HepG2 (cell line): ENCODE measurements at regions not wholly inside any gene's neighbourhood (a gene's known extent, or its start where the extent isn't known, plus 50 kb on each side); places are given as distances from the start of the nearest gene placed in this dataset.

Source experiments
- ATAC-seq: fragments of 200-7000 bp; cut with Tn5 transposase; 3 replicates; pipeline ENCODE4 v1.9.1; 2020; ENCODE audit warnings: mild to moderate bottlenecking, moderate library complexity
- BruUV-seq: library from RNA; stranded (reverse); fragments of 400-500 nt; replicated peaks from 2 replicates; lab custom pipeline; 2021; lab: Mats Ljungman, UMichigan
- CTCF ChIA-PET: fragments of 300-600 bp; formaldehyde crosslinking; extraction: SDS; loops from one replicate; lab custom pipeline; 2021; ENCODE audit warnings: low total read pairs, inconsistent platforms, low intra/inter-chr PET ratio; lab: Yijun Ruan, JAX
- POLR2A ChIA-PET: fragments of 350-600 bp; sonication (Branson Sonifier 250); formaldehyde crosslinking; loops from one replicate; lab custom pipeline; 2020; ENCODE audit warnings: antibody characterized with exemption, inconsistent platforms; lab: Yijun Ruan, JAX
- DNase-seq: peaks from one replicate; pipeline ENCODE4 v3.0.0-alpha.2; 2015; ENCODE audit warnings: low spot score
- FAIRE-seq: peaks from 3 replicates; lab custom pipeline; 2011; peaks lifted over from hg19 to GRCh38; lab: Jason Lieb, UNC
- H2AFZ ChIP-seq: one replicate; pipeline ENCODE4 v1.6.1; 2011; ENCODE audit warnings: low read length, inconsistent platforms
- H3K27ac ChIP-seq: fragments of 300-600 bp; 3 replicates; pipeline ENCODE4 v1.8.0; 2011; ENCODE audit warnings: mixed run types, mild to moderate bottlenecking, mixed read lengths, low read length, inconsistent platforms; ENCODE audit not compliant: insufficient read depth; ENCODE audit errors: extremely low read length
- H3K27me3 ChIP-seq, 2 experiments: fragments of 200-600 bp in 1 of 2; 2 replicates in 1 of 2; 3 replicates in 1 of 2; pipeline versions ENCODE4 v1.6.0 to v1.8.0; 2011; ENCODE audit warnings: low read length in 2 of 2, mild to moderate bottlenecking in 2 of 2, moderate library complexity in 2 of 2, inconsistent platforms in 1 of 2; ENCODE audit not compliant: insufficient read depth in 2 of 2, control insufficient read depth in 1 of 2
- H3K36me3 ChIP-seq, 2 experiments: fragments of 200-600 bp in 1 of 2; replicated peaks in 1 of 2; 2 replicates in 1 of 2; 3 replicates in 1 of 2; pipeline versions ENCODE4 v1.5.1 to v1.8.0; 2011; ENCODE audit warnings: low read length in 2 of 2, inconsistent platforms in 1 of 2; ENCODE audit not compliant: insufficient read depth in 2 of 2, control insufficient read depth in 1 of 2
- H3K4me1 ChIP-seq: 2 replicates; pipeline ENCODE4 v1.5.1; 2012; ENCODE audit warnings: low read length, inconsistent platforms; ENCODE audit not compliant: insufficient read depth
- H3K4me2 ChIP-seq: 2 replicates; pipeline ENCODE4 v1.6.0; 2011; ENCODE audit warnings: low read depth, low read length, inconsistent platforms
- H3K4me3 ChIP-seq, 3 experiments: fragments of 200-600 bp in 1 of 3; sonication (generic), shearing (Covaris generic) in 1 of 3; replicated peaks in 1 of 3; 2 replicates each; pipeline ENCODE4 v1.5.1; 2011 to 2016; ENCODE audit warnings: low read length in 3 of 3, inconsistent platforms in 2 of 3, low read depth in 2 of 3, mild to moderate bottlenecking in 2 of 3, control low read depth in 1 of 3, mixed read lengths in 1 of 3; ENCODE audit not compliant: insufficient read depth in 1 of 3
- H3K79me2 ChIP-seq: one replicate; pipeline ENCODE4 v1.6.1; 2011; ENCODE audit warnings: low read length, inconsistent platforms; ENCODE audit not compliant: insufficient read depth
- H3K9ac ChIP-seq: 2 replicates; pipeline ENCODE4 v1.6.0; 2011; ENCODE audit warnings: mild to moderate bottlenecking, low read depth, low read length, inconsistent platforms; ENCODE audit not compliant: insufficient read depth
- H3K9me3 ChIP-seq: 2 replicates; pipeline ENCODE4 v1.5.1; 2012; ENCODE audit warnings: mild to moderate bottlenecking, low read length
- H4K20me1 ChIP-seq: 2 replicates; pipeline ENCODE4 v1.6.0; 2011; ENCODE audit warnings: inconsistent platforms, mild to moderate bottlenecking, low read length, moderate library complexity; ENCODE audit not compliant: insufficient read depth
- CHD2 ChIP-seq: IDR thresholded peaks from 2 replicates; pipeline ENCODE4 v1.6.1; 2011; ENCODE audit warnings: low read depth, low read length, improper control_type of control experiment
- DPF2 ChIP-seq: sonication (generic); formaldehyde crosslinking; IDR thresholded peaks from 2 replicates; pipeline ENCODE4 v1.4.0; 2020; ENCODE audit warnings: mild to moderate bottlenecking, low read depth, missing genetic modification reagents, borderline replicate concordance
- ISX ChIP-seq: sonication (generic); formaldehyde crosslinking; conservative IDR thresholded peaks from 2 replicates; pipeline ENCODE4 v1.5.0; 2020; ENCODE audit warnings: missing genetic modification reagents
- KLF12 ChIP-seq: sonication (generic); formaldehyde crosslinking; IDR thresholded peaks from 2 replicates; pipeline ENCODE4 v1.4.0; 2020; ENCODE audit warnings: missing genetic modification reagents, borderline replicate concordance
- NCOA5 ChIP-seq: sonication (generic); formaldehyde crosslinking; IDR thresholded peaks from 2 replicates; pipeline ENCODE4 v1.4.0; 2020; ENCODE audit warnings: missing genetic modification reagents
- NFKBIZ ChIP-seq: IDR thresholded peaks from 2 replicates; pipeline ENCODE4 v1.6.1; 2018; ENCODE audit warnings: missing genetic modification reagents, missing compliant biosample characterization
- RAD21 ChIP-seq: fragments of 450-650 bp; formaldehyde crosslinking; IDR thresholded peaks from 2 replicates; pipeline ENCODE4 v1.5.0; 2020; ENCODE audit warnings: mild to moderate bottlenecking
- SETDB1 ChIP-seq: sonication (generic); formaldehyde crosslinking; IDR thresholded peaks from 2 replicates; pipeline ENCODE4 v1.5.1; 2020; ENCODE audit warnings: missing genetic modification reagents, mild to moderate bottlenecking, borderline replicate concordance
- TCF7L2 ChIP-seq: IDR thresholded peaks from 2 replicates; pipeline ENCODE4 v1.6.1; 2011; ENCODE audit warnings: mild to moderate bottlenecking, low read depth, low read length, moderate library complexity
- THRA ChIP-seq: sonication (generic); formaldehyde crosslinking; IDR thresholded peaks from 2 replicates; pipeline ENCODE4 v1.4.0; 2020; ENCODE audit warnings: missing genetic modification reagents, borderline replicate concordance
- ZBTB4 ChIP-seq: sonication (generic); formaldehyde crosslinking; IDR thresholded peaks from 2 replicates; pipeline ENCODE4 v1.4.0; 2020; ENCODE audit warnings: missing genetic modification reagents, mild to moderate bottlenecking, borderline replicate concordance
- ZBTB7A ChIP-seq: sonication (generic); formaldehyde crosslinking; IDR thresholded peaks from 2 replicates; pipeline ENCODE4 v1.8.0; 2022; ENCODE audit warnings: mild to moderate bottlenecking, missing genetic modification reagents
- ZFP90 ChIP-seq: sonication (generic); formaldehyde crosslinking; IDR thresholded peaks from 2 replicates; pipeline ENCODE4 v1.8.0; 2022; ENCODE audit warnings: missing genetic modification reagents, mild to moderate bottlenecking, inconsistent platforms, borderline replicate concordance
- ZNF205 ChIP-seq: IDR thresholded peaks from 2 replicates; pipeline ENCODE4 v1.6.1; 2018; ENCODE audit warnings: missing biosample characterization, missing genetic modification reagents
- ZNF776 ChIP-seq: sonication (generic); formaldehyde crosslinking; IDR thresholded peaks from 2 replicates; pipeline ENCODE4 v1.4.0; 2020; ENCODE audit warnings: mild to moderate bottlenecking, missing genetic modification reagents
- WGBS: methylation state at CpG from one replicate; pipeline ENCODE4 v1.1.6; 2017; ENCODE audit warnings: low lambda C conversion rate; 5-methylcytosine and 5-hydroxymethylcytosine counted together
- in situ Hi-C: cut with HindIII; loops from 2 replicates; pipeline ENCODE4 v1.10.0; 2017; ENCODE audit warnings: low pct_unique_long_range_greater_than_20kb; ENCODE audit not compliant: extremely low pct_ligation_motif_present
- intact Hi-C: fragments of 100-400 bp; cut with micrococcal nuclease; formaldehyde crosslinking; loops from one replicate; pipeline ENCODE4 v1.10.0; 2022; ENCODE audit not compliant: unreplicated experiment

GRCh38 chr2:123816928-123817327 lies 208.2 kb upstream of the CNTNAP5 start:
- H3K9me3 ChIP-seq: peaks cover 95% of the 10 kb centered on the region
- no peak overlapping the region for H2AFZ ChIP-seq
- DNase-seq (no peak), ATAC-seq (no peak), FAIRE-seq (no peak)
- no peaks in the 10 kb centered on the region for H3K36me3 ChIP-seq
- no peak overlapping the region for H3K27ac ChIP-seq
- H3K4me1 ChIP-seq: no peaks in the 10 kb centered on the region
- no peaks in the 10 kb centered on the region for H4K20me1 ChIP-seq
- H3K4me3 ChIP-seq: no peak overlapping the region
- TF ChIP-seq ZBTB7A (CRISPR knock-in tag) (no peak), ZNF205 (no peak), ISX (CRISPR knock-in tag) (no peak)
- in situ Hi-C loops (no loop called here), intact Hi-C loops (no loop called here)
- POLR2A ChIA-PET: no interaction called here
- BruUV-seq: no TSS peak
- no peaks in the 10 kb centered on the region for H3K79me2 ChIP-seq
- H3K27me3 ChIP-seq: no peaks in the 10 kb centered on the region
- no peak overlapping the region for H3K4me2 ChIP-seq
- no peak overlapping the region for H3K9ac ChIP-seq
- CTCF ChIA-PET: no interaction called here

GRCh38 chr2:123826729-123827271 lies 198.3 kb upstream of the CNTNAP5 start:
- Histone ChIP-seq H2AFZ (no peak overlapping the region), H3K9me3 (peaks cover 91% of the 10 kb centered on the region), H3K27ac (no peak overlapping the region), H3K36me3 (no peaks in the 10 kb centered on the region), H3K9ac (no peak overlapping the region), H3K4me3 (no peak overlapping the region), H3K79me2 (no peaks in the 10 kb centered on the region), H3K4me1 (no peaks in the 10 kb centered on the region), H3K27me3 (no peaks in the 10 kb centered on the region), H3K4me2 (no peak overlapping the region), H4K20me1 (no peaks in the 10 kb centered on the region)
- CTCF ChIA-PET: no interaction called here
- in situ Hi-C loops (no loop called here), intact Hi-C loops (no loop called here)
- POLR2A ChIA-PET: no interaction called here
- BruUV-seq: no TSS peak
- 65% methylated on average over 14 of the region's 26 CpGs for WGBS
- ATAC-seq (no peak), FAIRE-seq (no peak), DNase-seq (no peak)
- TF ChIP-seq ZNF776 (CRISPR knock-in tag) (no peak), KLF12 (CRISPR knock-in tag) (no peak), CHD2 (no peak), RAD21 (CRISPR knock-in tag) (no peak), ZFP90 (CRISPR knock-in tag) (no peak), DPF2 (CRISPR knock-in tag) (no peak), NCOA5 (CRISPR knock-in tag) (no peak), SETDB1 (CRISPR knock-in tag) (no peak), THRA (CRISPR knock-in tag) (no peak), TCF7L2 (no peak), ZNF205 (no peak), ZBTB4 (CRISPR knock-in tag) (no peak), NFKBIZ (CRISPR knock-in tag) (no peak)
